ENCODE measurements at regions not wholly inside any gene's neighbourhood (a gene's known extent, or its start where the extent isn't known, plus 50 kb on each side); places are given as distances from the start of the nearest gene placed in this dataset.

DNA sequence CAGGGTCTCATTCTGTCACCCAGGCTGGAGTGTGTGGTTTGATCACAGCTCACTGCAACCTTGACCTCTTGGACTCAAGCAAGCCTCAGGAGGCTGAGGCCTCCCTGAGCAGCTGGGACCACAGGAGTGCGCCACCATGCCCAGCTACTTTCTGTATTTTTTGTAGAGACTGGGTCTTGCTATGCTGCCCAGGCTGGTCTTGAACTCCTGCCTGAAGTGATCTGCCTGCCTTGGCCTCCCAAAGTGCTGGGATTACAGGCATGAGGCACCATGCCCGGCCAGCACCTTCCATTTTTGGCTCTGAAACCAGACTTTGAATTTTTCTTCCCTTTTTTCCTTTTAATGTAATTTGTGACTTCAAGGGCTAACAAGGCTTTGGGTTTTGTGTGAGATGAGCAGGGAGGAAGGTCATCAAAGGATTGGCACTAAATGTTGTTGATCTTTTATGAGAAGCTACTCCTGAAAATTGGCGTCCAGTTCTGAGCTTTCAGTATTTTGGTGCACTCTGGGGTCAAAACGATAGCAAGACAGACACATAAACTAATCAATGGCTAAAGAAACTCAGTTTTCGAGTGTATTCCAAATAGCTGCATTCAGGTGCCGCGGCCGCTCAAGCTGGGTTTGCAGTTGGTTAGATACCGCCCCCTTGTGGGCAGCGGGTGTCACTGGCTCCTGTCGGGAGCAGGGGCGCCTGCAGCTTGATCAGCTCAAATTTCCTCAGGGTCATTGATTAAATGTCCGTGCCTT lies 51.9 kb upstream of the CLMP start:
- TF ChIP-seq GATA3 (IDR thresholded peaks at IDR 0.05; ENCODE audit: low read depth, low read length) (no peak), GATA2 (IDR thresholded peaks at IDR 0.05; ENCODE audit: low read depth, low read length) (no peak)

DNA sequence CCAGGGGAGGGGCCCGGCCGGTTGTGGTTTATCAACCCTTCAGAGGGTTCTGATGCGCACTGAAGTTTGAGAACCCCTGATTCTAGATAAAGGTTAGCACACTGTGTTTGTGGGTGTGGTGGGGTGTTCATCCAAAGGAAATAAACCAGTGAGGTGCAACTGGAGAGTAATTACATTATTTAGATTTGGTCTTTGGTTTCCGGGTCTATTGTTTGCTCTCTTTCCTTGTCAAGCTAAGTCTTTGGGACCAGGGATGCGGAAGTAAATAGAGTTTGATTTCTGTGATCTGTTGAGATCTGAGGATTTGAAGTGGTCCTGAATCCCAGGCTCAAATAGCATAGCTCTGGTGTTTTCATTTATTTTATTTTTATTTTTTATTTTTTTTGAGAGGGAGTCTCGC lies 50.5 kb upstream of the CLMP start:
- TF ChIP-seq GATA2 (IDR thresholded peaks at IDR 0.05; ENCODE audit: low read depth, low read length), result no peak
- no peak for TF ChIP-seq GATA3 (IDR thresholded peaks at IDR 0.05; ENCODE audit: low read depth, low read length)
